ENCODE measurements at regions not wholly inside any gene's neighbourhood (a gene's known extent, or its start where the extent isn't known, plus 50 kb on each side); places are given as distances from the start of the nearest gene placed in this dataset.
"Not testable (repeated sequence)": the region's sequence is repeated elsewhere in the genome, so short reads cannot be mapped to it uniquely, and the experiment has no call there.

DNA sequence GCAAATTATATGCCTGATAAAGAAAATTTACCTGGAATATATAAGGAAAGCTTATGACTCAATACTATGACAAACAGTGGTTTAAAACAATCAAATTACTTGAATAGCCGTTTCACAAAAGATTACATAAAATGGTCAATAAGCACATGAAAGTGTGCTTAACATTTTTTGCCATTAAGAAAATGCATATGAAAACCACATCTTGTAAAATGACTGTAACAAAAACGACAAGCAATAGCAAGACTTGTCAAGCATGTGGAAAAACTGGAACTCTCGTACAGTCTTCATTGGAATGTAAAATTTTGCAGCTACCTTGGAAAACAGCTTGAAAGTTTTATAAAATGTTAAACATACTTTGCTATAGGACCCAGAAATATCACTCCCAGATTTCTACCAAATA lies 1110.3 kb downstream of the NAALADL2 start:
- Mint-ChIP-seq H3K27ac (no peak overlapping the region), H3K4me3 (no peak overlapping the region), H3K4me1 (no peaks in the 10 kb centered on the region), H3K27me3 (no peaks in the 10 kb centered on the region), H3K36me3 (ENCODE audit: low read depth) (no peaks in the 10 kb centered on the region)
- H3K9me3 ChIP-seq (ENCODE audit: control insufficient read depth, low read length, poor library complexity, severe bottlenecking), result no peaks in the 10 kb centered on the region
- ATAC-seq, result no peak
- DNase-seq, result no peak

DNA sequence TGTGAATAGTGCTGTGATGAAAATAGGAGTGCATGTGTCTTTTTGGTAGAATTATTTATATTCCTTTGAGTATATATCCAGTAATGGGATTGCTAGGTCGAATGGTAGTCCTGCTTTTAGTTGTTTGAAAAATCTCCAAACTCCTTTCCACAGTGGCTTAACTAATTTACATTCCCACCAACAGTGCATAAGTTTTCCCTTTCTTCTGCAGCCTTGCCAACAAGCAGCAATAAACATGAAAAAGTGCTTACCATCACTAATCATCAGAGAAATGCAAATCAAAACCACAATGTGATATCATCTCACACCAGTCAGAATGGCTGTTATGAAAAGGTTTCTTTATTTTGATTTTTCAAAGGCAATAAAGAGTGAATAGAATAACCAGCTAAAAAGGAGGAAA lies 1105.9 kb downstream of the NAALADL2 start:
- H3K4me3 Mint-ChIP-seq, result no peak overlapping the region
- H3K27me3 Mint-ChIP-seq, result no peaks in the 10 kb centered on the region
- no peaks in the 10 kb centered on the region for H3K9me3 ChIP-seq (ENCODE audit: control insufficient read depth, low read length, poor library complexity, severe bottlenecking)
- no peak overlapping the region for H3K27ac Mint-ChIP-seq
- no peak for DNase-seq
- H3K4me1 Mint-ChIP-seq, result no peaks in the 10 kb centered on the region
- no peaks in the 10 kb centered on the region for H3K36me3 Mint-ChIP-seq (ENCODE audit: low read depth)
- no peak for ATAC-seq

DNA sequence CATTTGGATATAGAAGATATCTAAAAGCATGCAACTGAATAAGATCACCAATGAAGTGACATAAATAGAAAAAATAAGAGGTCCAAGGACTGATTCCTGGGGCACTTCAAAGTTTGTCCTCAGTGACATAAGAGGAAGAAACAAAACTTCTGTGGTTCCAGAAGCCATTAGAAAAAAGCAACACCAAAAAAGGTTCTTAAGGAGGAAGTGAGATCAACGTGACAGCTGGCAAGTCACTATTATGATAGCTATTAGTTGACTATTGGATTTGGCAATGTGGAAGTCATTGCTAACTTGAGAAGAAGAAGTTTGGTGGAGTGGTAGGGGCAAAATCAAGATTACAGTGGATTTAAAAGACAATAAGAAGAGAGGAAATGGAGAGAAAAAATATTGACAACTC lies 1098.3 kb downstream of the NAALADL2 start:
- H3K9me3 ChIP-seq (ENCODE audit: control insufficient read depth, low read length, poor library complexity, severe bottlenecking), result no peaks in the 10 kb centered on the region
- ATAC-seq (no peak), DNase-seq (no peak)
- peaks cover 2% of the 10 kb centered on the region for H3K36me3 Mint-ChIP-seq (ENCODE audit: low read depth)
- H3K27ac Mint-ChIP-seq, result no peak overlapping the region
- no peaks in the 10 kb centered on the region for H3K4me1 Mint-ChIP-seq
- H3K27me3 Mint-ChIP-seq, result no peaks in the 10 kb centered on the region
- H3K4me3 Mint-ChIP-seq, result no peak overlapping the region

DNA sequence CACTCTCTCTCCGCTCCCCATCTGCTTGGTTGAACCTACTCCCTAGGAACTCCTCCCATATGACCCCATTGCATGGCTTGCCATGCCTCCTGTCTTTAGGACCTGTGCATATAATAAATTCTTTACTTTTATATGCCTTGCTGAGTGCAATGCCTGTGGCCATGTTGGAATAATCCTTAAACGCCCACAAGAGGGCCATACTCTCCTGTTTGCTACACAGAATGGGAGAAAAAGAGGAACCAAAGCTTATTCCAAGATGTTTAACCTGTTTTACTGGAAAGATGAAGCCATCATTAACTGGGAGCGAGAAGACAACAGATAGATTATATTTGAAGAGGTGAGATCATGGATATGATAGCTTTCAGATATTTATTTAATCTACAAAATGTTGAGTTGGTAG lies 1097.8 kb downstream of the NAALADL2 start:
- Mint-ChIP-seq H3K27ac (no peak overlapping the region), H3K4me1 (no peaks in the 10 kb centered on the region), H3K27me3 (no peaks in the 10 kb centered on the region), H3K36me3 (ENCODE audit: low read depth) (peaks cover 2% of the 10 kb centered on the region), H3K4me3 (no peak overlapping the region)
- DNase-seq (no peak), ATAC-seq (no peak)
- no peaks in the 10 kb centered on the region for H3K9me3 ChIP-seq (ENCODE audit: control insufficient read depth, low read length, poor library complexity, severe bottlenecking)

DNA sequence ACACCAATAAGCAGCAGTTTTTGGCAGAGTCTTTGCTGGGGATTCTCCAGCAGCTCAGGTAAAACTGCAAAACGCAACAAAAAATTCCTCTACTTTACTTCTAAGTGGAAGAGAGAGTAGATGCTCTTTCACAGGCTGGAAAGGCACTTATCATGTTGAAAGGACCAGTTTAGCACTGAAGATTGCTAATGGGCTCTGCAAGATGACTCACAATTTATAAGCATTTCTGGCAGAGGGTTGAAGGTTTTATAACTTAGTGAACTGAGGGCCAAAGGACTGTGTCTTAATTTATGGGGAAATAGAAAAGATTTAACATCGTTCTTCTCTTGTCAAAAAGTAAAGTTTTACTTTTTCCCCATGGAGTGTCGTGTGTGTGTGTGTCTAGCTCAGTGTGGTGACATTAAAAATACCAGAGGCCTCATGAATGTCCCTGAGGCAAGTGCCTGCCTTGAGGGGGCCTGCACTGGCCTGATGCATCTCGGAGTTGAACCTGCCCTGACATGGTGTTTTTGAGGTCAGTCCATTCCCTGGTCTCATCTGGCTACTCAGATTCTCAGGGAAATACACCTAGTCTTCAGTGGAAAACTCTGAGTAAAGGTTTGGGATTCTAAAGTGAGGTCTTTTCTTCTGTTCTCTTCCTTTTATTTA lies 1092.0 kb downstream of the NAALADL2 start:
- Mint-ChIP-seq H3K4me3 (no peak overlapping the region), H3K4me1 (no peaks in the 10 kb centered on the region), H3K27ac (no peak overlapping the region), H3K36me3 (ENCODE audit: low read depth) (peaks cover 2% of the 10 kb centered on the region), H3K27me3 (no peaks in the 10 kb centered on the region)
- ATAC-seq (no peak), DNase-seq (no peak)
- H3K9me3 ChIP-seq (ENCODE audit: control insufficient read depth, low read length, poor library complexity, severe bottlenecking), result no peaks in the 10 kb centered on the region

DNA sequence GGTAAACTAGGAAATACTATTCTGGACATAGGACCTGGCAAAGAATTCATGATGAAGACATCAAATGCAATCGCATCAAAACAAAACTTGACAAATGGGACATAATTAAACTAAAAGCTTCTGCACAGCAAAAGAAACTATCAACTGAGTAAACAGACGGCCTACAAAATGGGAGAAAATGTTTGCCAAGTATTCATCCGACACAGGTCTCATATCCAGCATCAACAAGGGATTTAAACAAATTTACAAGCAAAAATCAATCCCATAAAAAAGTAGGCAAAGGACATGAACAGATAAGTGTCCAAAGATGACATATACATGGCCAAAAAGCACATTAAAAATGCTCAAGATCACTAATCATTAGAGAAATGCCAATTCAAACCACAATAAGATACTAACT lies 1088.9 kb downstream of the NAALADL2 start:
- Mint-ChIP-seq H3K4me3 (no peak overlapping the region), H3K36me3 (ENCODE audit: low read depth) (no peaks in the 10 kb centered on the region), H3K4me1 (no peaks in the 10 kb centered on the region), H3K27ac (no peak overlapping the region), H3K27me3 (no peaks in the 10 kb centered on the region)
- ATAC-seq (no peak), DNase-seq (no peak)
- no peaks in the 10 kb centered on the region for H3K9me3 ChIP-seq (ENCODE audit: control insufficient read depth, low read length, poor library complexity, severe bottlenecking)

DNA sequence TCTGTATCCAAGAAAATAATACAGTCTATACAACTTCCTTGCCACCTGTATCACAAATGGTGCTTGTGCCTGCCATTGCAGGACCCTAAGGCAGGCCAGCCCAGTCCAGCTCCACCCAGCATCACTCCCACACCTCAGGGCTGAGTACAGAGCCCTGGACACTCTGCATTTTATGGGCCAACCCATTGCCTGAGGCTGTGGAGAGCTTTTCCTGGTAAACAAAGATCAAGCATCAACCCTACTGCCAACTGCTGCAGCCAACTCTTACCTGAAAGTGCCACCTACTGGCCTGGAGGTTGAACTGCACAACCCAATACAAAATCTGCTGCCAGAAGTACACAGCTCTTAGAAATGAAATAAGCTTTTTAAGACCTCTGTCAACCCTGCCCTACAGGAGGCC lies 1082.2 kb downstream of the NAALADL2 start:
- DNase-seq (no peak), ATAC-seq (no peak)
- H3K4me3 Mint-ChIP-seq, result no peak overlapping the region
- H3K4me1 Mint-ChIP-seq, result no peaks in the 10 kb centered on the region
- H3K27me3 Mint-ChIP-seq, result no peaks in the 10 kb centered on the region
- H3K27ac Mint-ChIP-seq, result no peak overlapping the region
- no peaks in the 10 kb centered on the region for H3K9me3 ChIP-seq (ENCODE audit: control insufficient read depth, low read length, poor library complexity, severe bottlenecking)
- no peaks in the 10 kb centered on the region for H3K36me3 Mint-ChIP-seq (ENCODE audit: low read depth)

DNA sequence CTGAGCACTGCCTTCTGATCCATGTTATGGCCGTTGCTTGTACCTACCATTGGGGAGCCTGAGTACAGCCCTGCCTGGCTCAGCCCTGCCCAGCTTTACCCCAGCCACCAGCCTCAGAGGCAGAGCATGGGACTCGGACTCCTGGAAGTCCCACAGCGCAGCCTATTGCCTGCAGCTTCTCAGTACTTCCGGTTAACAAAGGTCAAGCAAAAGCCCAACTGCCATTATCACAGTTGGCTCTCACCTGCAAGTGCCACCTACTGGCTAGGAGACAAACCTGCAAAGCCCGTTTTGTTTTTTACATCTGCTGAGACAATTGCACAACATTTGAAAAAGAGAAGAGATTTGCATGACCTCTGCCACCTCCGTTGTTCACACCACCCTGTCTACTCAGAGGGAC lies 1081.7 kb downstream of the NAALADL2 start:
- DNase-seq (no peak), ATAC-seq (no peak)
- Mint-ChIP-seq H3K36me3 (ENCODE audit: low read depth) (no peaks in the 10 kb centered on the region), H3K4me1 (no peaks in the 10 kb centered on the region), H3K4me3 (no peak overlapping the region), H3K27ac (no peak overlapping the region), H3K27me3 (no peaks in the 10 kb centered on the region)
- no peaks in the 10 kb centered on the region for H3K9me3 ChIP-seq (ENCODE audit: control insufficient read depth, low read length, poor library complexity, severe bottlenecking)

DNA sequence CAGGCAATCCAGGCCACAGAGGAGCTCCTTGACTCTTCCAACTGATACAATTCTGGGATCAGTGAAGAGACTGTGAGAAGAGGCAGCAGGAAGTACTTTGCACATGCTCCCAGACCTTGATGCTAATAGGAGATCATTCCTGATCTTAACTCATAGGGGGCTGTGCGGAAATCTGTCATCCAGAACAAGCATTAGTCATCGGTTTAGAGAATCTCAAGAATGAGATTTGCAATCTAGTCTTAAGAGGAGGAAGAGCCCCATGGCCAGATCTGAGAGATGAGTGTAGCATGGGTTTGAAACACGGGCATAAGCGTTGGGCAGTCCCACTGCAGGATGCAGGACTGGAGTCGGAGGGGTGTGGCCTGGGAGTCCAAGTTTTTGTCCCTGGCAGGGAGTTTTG lies 1081.1 kb downstream of the NAALADL2 start:
- Mint-ChIP-seq H3K27ac (no peak overlapping the region), H3K4me3 (no peak overlapping the region), H3K4me1 (no peaks in the 10 kb centered on the region), H3K27me3 (no peaks in the 10 kb centered on the region), H3K36me3 (ENCODE audit: low read depth) (no peaks in the 10 kb centered on the region)
- ATAC-seq (no peak), DNase-seq (no peak)
- H3K9me3 ChIP-seq (ENCODE audit: control insufficient read depth, low read length, poor library complexity, severe bottlenecking), result no peaks in the 10 kb centered on the region

DNA sequence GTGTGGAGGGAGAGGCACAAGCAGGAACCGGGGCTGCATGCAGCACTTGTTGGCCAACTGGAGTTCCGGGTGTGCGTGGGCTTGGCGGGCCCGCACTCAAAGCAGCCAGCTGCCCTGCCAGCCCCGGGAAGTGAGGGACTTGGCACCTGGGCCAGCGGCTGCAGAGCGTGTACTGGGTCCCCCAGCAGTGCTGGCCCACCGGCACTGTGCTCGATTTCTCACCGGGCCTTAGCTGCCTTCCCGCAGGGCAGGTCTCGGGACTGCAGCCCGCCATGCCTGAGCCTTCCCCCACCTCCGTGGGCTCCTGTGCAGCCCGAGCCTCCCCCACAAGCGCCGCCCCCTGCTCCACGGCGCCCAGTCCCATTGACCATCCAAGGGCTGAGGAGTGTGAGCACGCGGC lies 1078.2 kb downstream of the NAALADL2 start:
- DNase-seq; H3K4me3 Mint-ChIP-seq; H3K36me3 Mint-ChIP-seq (ENCODE audit: low read depth); ATAC-seq; H3K27me3 Mint-ChIP-seq; H3K9me3 ChIP-seq (ENCODE audit: control insufficient read depth, low read length, poor library complexity, severe bottlenecking); H3K27ac Mint-ChIP-seq; H3K4me1 Mint-ChIP-seq: not testable (repeated sequence)

DNA sequence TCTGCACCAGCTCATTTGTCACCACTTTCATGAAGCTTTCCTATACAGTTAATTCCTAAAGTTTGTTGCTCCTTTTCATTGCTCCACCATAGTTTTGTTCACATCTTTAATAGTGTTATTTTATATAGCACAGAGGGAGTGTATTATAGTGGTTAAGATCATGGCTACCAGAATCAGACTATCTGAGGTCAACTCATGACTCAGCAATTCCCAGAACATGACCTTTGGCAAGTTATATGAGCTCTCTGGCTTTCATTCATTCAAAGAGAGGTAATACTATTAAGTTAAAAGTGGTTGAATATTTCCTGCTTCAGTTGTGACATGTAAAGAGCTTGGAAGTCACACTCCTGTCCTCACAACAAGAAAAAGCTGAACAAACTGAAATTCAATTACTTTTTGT lies 1073.5 kb downstream of the NAALADL2 start:
- no peaks in the 10 kb centered on the region for H3K27me3 Mint-ChIP-seq
- H3K4me3 Mint-ChIP-seq, result no peak overlapping the region
- DNase-seq (no peak), ATAC-seq (no peak)
- no peak overlapping the region for H3K27ac Mint-ChIP-seq
- no peaks in the 10 kb centered on the region for H3K36me3 Mint-ChIP-seq (ENCODE audit: low read depth)
- H3K9me3 ChIP-seq (ENCODE audit: control insufficient read depth, low read length, poor library complexity, severe bottlenecking), result no peaks in the 10 kb centered on the region
- no peaks in the 10 kb centered on the region for H3K4me1 Mint-ChIP-seq

DNA sequence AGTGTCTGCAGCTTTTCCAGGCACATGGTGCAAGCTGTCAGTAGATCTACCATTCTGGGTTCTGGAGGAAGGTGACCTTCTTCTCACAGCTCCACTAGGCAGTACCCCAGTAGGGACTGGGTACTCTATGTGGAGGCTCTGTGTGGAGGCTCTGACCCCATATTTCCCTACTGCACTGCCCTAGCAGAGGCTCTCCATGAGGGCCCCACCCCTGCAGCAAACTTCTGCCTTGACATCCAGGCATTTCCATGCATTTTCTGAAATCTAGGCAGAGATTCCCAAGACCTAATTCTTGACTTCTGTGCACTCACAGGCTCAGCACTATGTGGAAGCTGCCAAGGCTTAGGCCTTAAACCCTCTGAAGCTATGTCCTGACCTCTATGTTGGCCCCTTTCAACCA lies 1060.0 kb downstream of the NAALADL2 start:
- ATAC-seq, result no peak
- Mint-ChIP-seq H3K4me3 (no peak overlapping the region), H3K36me3 (ENCODE audit: low read depth) (no peaks in the 10 kb centered on the region), H3K4me1 (no peaks in the 10 kb centered on the region), H3K27ac (no peak overlapping the region), H3K27me3 (no peaks in the 10 kb centered on the region)
- H3K9me3 ChIP-seq (ENCODE audit: control insufficient read depth, low read length, poor library complexity, severe bottlenecking), result no peaks in the 10 kb centered on the region
- DNase-seq, result no peak

DNA sequence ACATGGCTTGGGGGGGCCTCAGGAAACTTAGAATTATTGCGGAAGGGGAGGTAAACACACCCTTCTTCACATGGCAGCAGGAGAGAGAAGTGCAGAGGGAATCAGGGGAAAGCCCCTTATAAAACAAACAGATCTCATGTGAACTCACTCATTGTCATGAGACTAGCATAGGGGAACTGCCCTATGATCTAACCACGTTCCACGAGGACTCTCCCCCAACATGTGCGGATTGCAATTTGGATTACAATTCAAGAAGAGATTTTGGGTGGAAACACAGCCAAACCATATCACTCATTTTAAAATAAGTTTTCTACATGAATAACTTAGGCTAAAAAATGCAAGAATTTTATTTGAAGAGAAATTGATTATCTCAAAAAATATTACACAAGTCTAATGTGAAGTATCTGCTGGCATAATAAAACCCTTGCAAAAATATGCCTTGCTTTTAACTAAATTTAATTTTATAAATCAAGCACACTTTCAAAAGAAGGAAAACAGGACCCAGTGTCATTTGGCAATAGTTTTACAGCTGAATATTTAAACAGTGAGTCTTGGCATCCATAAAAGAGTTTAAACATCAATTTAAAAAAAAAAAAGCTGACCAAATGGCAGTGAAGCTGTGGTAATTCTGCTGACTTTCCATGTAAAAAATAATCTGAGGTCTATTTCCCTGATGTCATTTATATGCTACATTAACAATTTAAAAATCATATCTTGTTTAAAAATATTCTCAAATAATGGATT lies 1057.2 kb downstream of the NAALADL2 start:
- H3K4me1 Mint-ChIP-seq, result no peaks in the 10 kb centered on the region
- H3K27me3 Mint-ChIP-seq, result no peaks in the 10 kb centered on the region
- no peak for DNase-seq
- H3K9me3 ChIP-seq (ENCODE audit: control insufficient read depth, low read length, poor library complexity, severe bottlenecking), result no peaks in the 10 kb centered on the region
- H3K4me3 Mint-ChIP-seq, result no peak overlapping the region
- no peaks in the 10 kb centered on the region for H3K36me3 Mint-ChIP-seq (ENCODE audit: low read depth)
- H3K27ac Mint-ChIP-seq, result no peak overlapping the region
- no peak for ATAC-seq

DNA sequence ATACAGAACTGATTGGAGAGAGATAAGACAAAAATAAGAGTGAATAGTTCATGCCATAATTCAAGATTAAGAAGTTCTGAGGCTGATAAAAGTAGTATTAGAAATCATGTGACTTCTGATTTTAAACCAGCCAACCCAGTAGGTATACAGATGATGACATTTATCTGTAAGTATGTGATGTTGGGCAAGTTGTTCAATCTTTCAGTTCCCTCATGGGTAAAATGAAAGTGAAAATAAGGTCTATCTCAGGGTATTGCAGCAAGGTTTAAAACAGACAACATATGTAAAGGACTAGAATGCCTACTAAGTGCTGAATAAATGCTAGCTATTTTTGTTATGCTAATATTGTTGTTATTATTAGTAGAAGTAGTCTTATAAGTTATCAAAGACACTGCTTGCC lies 1055.7 kb downstream of the NAALADL2 start:
- H3K27me3 Mint-ChIP-seq, result no peaks in the 10 kb centered on the region
- no peaks in the 10 kb centered on the region for H3K9me3 ChIP-seq (ENCODE audit: control insufficient read depth, low read length, poor library complexity, severe bottlenecking)
- ATAC-seq (no peak), DNase-seq (no peak)
- H3K4me3 Mint-ChIP-seq, result no peak overlapping the region
- H3K27ac Mint-ChIP-seq, result no peak overlapping the region
- H3K36me3 Mint-ChIP-seq (ENCODE audit: low read depth), result no peaks in the 10 kb centered on the region
- H3K4me1 Mint-ChIP-seq, result no peaks in the 10 kb centered on the region

Data from T-helper 17 cell (primary cell).